ENCODE measurements at regions not wholly inside any gene's neighbourhood (a gene's known extent, or its start where the extent isn't known, plus 50 kb on each side); places are given as distances from the start of the nearest gene placed in this dataset.

DNA sequence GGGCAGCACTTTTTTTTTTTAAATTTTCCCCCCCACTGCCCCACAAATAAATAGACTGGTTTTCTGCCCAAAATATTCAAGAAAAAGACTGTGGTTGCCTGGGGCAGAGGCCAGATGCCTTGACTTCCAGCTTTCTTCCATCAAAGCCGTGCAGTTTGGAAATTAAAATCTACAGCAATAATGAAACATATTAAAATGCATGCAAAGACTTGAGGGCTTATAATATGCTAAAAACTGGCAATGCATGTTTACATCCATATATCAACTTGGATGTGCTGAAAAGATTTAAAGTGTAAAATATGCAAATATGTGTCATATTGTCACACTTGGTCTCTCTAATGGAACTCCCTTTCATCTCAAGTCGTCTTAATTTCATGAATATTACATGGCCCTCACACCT is 2036.2 kb upstream of the PIK3C3 start:
- Histone ChIP-seq H3K27ac (ENCODE audit: low read length) (no peak overlapping the region), H3K4me3 (ENCODE audit: low read length in 2 of 2) (no peak overlapping the region), H3K9me3 (ENCODE audit: control insufficient read depth in 2 of 2, low read length in 2 of 2) (no peaks in the 10 kb centered on the region), H3K9ac (ENCODE audit: low read length in 2 of 2) (no peak overlapping the region), H3K36me3 (ENCODE audit: control insufficient read depth in 2 of 2, insufficient read depth in 2 of 2, low read length in 2 of 2) (no peaks in the 10 kb centered on the region), H3K4me1 (ENCODE audit: control insufficient read depth, insufficient read depth, low read length) (no peaks in the 10 kb centered on the region), H3K27me3 (ENCODE audit: control insufficient read depth in 1 of 2, insufficient read depth in 2 of 2, low read length in 2 of 2) (no peaks in the 10 kb centered on the region)

DNA sequence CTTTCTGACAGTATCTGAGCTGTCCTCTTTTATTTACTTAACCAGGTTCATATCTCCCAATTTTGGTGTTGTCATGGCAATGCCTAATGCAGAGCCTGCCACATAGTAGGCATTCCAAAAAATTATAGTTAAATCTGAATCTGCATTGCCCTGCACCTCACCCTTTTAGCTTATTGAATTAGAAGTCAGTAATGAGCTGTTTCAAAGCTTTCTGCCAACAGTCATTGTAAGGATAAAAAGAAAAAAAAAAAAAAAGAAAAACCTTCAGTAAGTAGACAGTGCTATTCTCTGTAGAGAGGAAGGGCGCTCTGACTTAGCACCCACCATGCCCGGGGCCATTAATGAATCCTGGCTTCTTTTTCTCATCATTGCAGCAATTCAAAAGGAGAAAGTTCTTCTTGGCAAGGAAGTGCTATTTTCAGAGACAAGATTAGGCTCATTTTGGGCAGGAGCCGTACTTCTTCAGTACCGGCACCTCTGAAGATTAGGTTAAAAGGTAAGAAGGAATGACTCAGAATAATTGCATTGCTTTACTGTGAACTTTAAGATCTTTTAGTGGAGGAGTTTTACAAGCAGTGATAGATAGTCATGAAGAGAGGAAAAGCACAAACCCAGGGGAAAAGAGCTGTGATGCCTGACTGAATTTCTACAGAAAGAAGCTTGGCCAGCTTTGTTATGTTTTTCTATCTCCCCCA is 2041.2 kb upstream of the PIK3C3 start:
- Histone ChIP-seq H3K9me3 (ENCODE audit: control insufficient read depth in 2 of 2, low read length in 2 of 2) (peaks cover 0 to 3% of the 10 kb centered on the region in 2 donors), H3K9ac (ENCODE audit: low read length in 2 of 2) (no peak overlapping the region)

DNA sequence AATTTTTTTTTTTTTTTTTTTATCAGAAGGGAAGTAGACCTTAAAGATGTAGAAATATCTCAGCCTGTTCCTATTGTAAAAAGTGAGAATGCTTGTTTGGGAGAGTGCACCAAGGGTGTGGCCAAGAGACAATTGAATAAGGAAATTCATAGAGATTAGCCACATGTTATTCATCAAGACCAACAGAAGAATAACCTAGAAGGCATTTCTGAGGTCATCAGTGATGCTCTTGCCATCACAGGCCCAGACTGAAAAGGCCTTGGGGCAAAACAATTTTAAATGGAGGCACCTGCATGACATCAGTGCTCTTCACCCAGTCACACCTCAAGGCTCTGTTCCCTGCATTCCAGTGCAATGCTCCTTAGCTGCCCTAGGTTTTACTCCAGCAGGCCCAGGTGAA is 2043.3 kb upstream of the PIK3C3 start:
- Histone ChIP-seq H3K9me3 (ENCODE audit: control insufficient read depth in 2 of 2, low read length in 2 of 2) (peaks cover 0 to 3% of the 10 kb centered on the region in 2 donors), H3K4me1 (ENCODE audit: control insufficient read depth, insufficient read depth, low read length) (no peaks in the 10 kb centered on the region), H3K27ac (ENCODE audit: low read length) (no peak overlapping the region), H3K36me3 (ENCODE audit: control insufficient read depth in 2 of 2, insufficient read depth in 2 of 2, low read length in 2 of 2) (no peaks in the 10 kb centered on the region), H3K9ac (ENCODE audit: low read length in 2 of 2) (no peak overlapping the region), H3K4me3 (ENCODE audit: low read length in 2 of 2) (no peak overlapping the region), H3K27me3 (ENCODE audit: control insufficient read depth in 1 of 2, insufficient read depth in 2 of 2, low read length in 2 of 2) (no peaks in the 10 kb centered on the region)

More for the DNA sequence above, 2041.2 kb upstream of the PIK3C3 start:
- Histone ChIP-seq H3K4me1 (ENCODE audit: control insufficient read depth, insufficient read depth, low read length) (no peaks in the 10 kb centered on the region), H3K27ac (ENCODE audit: low read length) (no peak overlapping the region), H3K36me3 (ENCODE audit: control insufficient read depth in 2 of 2, insufficient read depth in 2 of 2, low read length in 2 of 2) (no peaks in the 10 kb centered on the region), H3K4me3 (ENCODE audit: low read length in 2 of 2) (no peak overlapping the region), H3K27me3 (ENCODE audit: control insufficient read depth in 1 of 2, insufficient read depth in 2 of 2, low read length in 2 of 2) (no peaks in the 10 kb centered on the region)

DNA sequence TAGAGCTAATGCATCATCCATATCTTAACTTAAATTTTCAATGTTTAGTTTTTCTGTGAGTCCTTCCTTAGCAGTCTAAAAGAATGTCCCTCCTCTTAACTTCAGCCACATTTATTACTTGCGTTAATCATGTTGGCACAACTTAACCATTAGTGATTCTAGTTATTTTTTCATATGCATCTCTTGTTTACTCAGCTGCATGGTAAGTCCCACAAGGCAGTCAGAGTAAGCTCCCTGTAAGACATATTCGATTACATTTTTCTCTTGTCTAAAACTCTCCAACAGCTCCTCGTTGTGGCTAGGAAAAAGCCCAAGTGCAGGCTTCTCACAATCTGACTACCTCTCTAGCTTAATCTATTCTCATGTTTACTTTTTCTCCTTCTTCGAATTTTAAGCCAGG is 2045.3 kb upstream of the PIK3C3 start:
- H3K9ac ChIP-seq (ENCODE audit: low read length in 2 of 2): no peak overlapping the region
- peaks cover 0 to 3% of the 10 kb centered on the region in 2 donors for H3K9me3 ChIP-seq (ENCODE audit: control insufficient read depth in 2 of 2, low read length in 2 of 2)
- no peaks in the 10 kb centered on the region for H3K27me3 ChIP-seq (ENCODE audit: control insufficient read depth in 1 of 2, insufficient read depth in 2 of 2, low read length in 2 of 2)
- H3K4me3 ChIP-seq (ENCODE audit: low read length in 2 of 2): no peak overlapping the region
- H3K4me1 ChIP-seq (ENCODE audit: control insufficient read depth, insufficient read depth, low read length): no peaks in the 10 kb centered on the region
- no peaks in the 10 kb centered on the region for H3K36me3 ChIP-seq (ENCODE audit: control insufficient read depth in 2 of 2, insufficient read depth in 2 of 2, low read length in 2 of 2)
- H3K27ac ChIP-seq (ENCODE audit: low read length): no peak overlapping the region

DNA sequence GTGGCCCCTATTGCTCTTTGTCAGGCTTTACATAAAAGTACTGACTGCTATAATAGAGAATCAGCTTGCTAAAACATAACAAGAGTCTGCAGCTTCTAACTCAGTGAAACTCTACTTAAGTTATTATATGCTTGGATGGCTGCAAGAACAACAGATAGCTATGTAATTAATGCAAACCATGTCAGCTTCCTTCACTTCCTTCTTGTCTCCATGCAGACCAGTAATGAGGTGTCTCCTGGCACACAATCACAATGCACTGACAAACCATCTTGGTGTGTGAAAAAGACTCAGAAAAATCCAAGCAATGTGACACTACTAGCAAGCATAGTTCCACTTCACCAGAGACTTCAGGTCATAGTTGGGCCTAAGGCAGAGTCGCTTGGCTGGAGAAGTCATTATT is 2068.9 kb upstream of the PIK3C3 start:
- H3K4me3 ChIP-seq (ENCODE audit: low read length in 2 of 2): no peak overlapping the region
- no peaks in the 10 kb centered on the region for H3K27me3 ChIP-seq (ENCODE audit: control insufficient read depth in 1 of 2, insufficient read depth in 2 of 2, low read length in 2 of 2)
- no peaks in the 10 kb centered on the region for H3K36me3 ChIP-seq (ENCODE audit: control insufficient read depth in 2 of 2, insufficient read depth in 2 of 2, low read length in 2 of 2)
- H3K4me1 ChIP-seq (ENCODE audit: control insufficient read depth, insufficient read depth, low read length): no peaks in the 10 kb centered on the region
- H3K9ac ChIP-seq (ENCODE audit: low read length in 2 of 2): no peak overlapping the region
- no peak overlapping the region for H3K27ac ChIP-seq (ENCODE audit: low read length)
- no peaks in the 10 kb centered on the region for H3K9me3 ChIP-seq (ENCODE audit: control insufficient read depth in 2 of 2, low read length in 2 of 2)

DNA sequence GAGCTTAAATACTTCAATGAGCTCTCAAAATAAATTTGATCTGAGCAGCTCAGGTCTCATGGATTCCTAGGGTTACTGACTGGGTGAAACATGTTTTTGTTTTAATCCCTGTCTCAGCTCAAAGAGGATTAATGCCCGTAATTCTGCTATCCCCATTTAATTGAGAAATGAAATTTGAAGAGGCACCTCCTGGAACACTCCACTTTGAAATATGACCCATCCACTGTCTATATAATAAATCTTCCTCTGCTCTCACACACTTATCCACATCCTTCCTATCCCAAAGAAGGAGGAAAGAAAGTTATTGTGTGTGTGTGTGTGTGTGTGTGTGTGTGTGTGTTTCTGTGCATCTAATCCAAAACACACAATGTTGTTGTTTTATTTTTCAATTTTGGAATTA is 2082.4 kb upstream of the PIK3C3 start:
- no peak overlapping the region for H3K27ac ChIP-seq (ENCODE audit: low read length)
- H3K36me3 ChIP-seq (ENCODE audit: control insufficient read depth in 2 of 2, insufficient read depth in 2 of 2, low read length in 2 of 2): no peaks in the 10 kb centered on the region
- H3K4me3 ChIP-seq (ENCODE audit: low read length in 2 of 2): no peak overlapping the region
- H3K9ac ChIP-seq (ENCODE audit: low read length in 2 of 2): no peak overlapping the region
- no peaks in the 10 kb centered on the region for H3K27me3 ChIP-seq (ENCODE audit: control insufficient read depth in 1 of 2, insufficient read depth in 2 of 2, low read length in 2 of 2)
- H3K4me1 ChIP-seq (ENCODE audit: control insufficient read depth, insufficient read depth, low read length): no peaks in the 10 kb centered on the region
- H3K9me3 ChIP-seq (ENCODE audit: control insufficient read depth in 2 of 2, low read length in 2 of 2): no peaks in the 10 kb centered on the region

DNA sequence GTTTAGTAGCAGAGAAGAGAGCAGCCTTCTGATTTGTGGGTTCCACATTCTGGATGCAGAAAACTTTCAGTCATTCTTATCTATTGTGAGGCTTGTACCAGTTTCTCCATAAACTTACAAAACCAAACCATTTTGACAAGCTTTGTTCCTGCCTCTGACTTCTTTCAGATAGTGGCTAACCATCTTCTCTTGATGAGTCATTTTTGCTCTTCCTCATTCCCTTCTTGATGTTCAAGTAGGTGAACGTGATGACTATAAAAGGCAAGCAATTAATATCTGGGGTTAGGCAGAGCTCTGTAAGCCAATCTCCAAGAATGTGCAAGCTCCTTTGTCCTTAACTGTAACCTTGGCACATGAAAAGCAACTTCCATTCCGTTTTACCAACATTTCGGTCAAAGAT is 2083.1 kb upstream of the PIK3C3 start:
- H3K27ac ChIP-seq (ENCODE audit: low read length): no peak overlapping the region
- H3K9ac ChIP-seq (ENCODE audit: low read length in 2 of 2): no peak overlapping the region
- H3K9me3 ChIP-seq (ENCODE audit: control insufficient read depth in 2 of 2, low read length in 2 of 2): no peaks in the 10 kb centered on the region
- H3K4me3 ChIP-seq (ENCODE audit: low read length in 2 of 2): no peak overlapping the region
- no peaks in the 10 kb centered on the region for H3K27me3 ChIP-seq (ENCODE audit: control insufficient read depth in 1 of 2, insufficient read depth in 2 of 2, low read length in 2 of 2)
- no peaks in the 10 kb centered on the region for H3K36me3 ChIP-seq (ENCODE audit: control insufficient read depth in 2 of 2, insufficient read depth in 2 of 2, low read length in 2 of 2)
- H3K4me1 ChIP-seq (ENCODE audit: control insufficient read depth, insufficient read depth, low read length): no peaks in the 10 kb centered on the region

DNA sequence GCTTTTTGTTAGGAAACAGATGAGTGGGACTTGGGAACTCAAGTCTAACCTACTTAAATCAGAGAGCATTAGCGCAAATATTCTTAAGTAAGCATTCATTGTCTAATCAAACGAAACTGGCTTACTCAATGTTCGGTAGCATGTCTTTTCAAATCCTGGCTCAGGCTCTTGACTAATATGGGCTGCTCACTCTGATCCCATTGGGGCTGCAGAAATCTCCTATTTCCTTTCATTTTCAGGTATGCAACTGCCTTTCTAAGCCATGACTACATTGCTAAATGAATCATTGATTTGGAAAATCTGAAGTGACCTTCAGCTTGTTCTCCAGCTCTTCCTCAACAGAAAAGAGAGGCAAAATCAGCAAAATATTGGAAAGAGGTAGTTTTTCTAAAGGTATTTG is 2084.4 kb upstream of the PIK3C3 start:
- Histone ChIP-seq H3K9ac (ENCODE audit: low read length in 2 of 2) (no peak overlapping the region), H3K4me3 (ENCODE audit: low read length in 2 of 2) (no peak overlapping the region), H3K4me1 (ENCODE audit: control insufficient read depth, insufficient read depth, low read length) (no peaks in the 10 kb centered on the region), H3K27me3 (ENCODE audit: control insufficient read depth in 1 of 2, insufficient read depth in 2 of 2, low read length in 2 of 2) (no peaks in the 10 kb centered on the region), H3K27ac (ENCODE audit: low read length) (no peak overlapping the region), H3K9me3 (ENCODE audit: control insufficient read depth in 2 of 2, low read length in 2 of 2) (no peaks in the 10 kb centered on the region), H3K36me3 (ENCODE audit: control insufficient read depth in 2 of 2, insufficient read depth in 2 of 2, low read length in 2 of 2) (no peaks in the 10 kb centered on the region)

DNA sequence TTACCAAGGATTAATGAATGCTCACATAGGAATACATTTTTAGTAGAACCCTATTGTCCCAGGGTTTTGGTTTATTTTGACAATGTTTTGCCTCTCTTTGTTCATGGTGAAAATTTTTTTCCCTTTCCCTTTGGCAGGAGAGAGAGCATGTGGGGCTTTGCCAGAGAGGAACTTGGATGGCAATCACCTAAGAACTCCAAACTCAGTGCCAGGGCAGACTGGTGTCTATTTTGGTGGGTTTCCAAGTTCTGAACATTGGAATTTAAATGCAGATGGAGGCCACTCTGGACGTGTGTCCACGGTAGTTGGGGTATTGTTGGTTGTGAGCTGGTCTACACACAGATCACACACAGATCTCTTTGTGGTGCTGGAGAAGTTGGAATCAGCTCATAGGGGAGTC is 2091.1 kb upstream of the PIK3C3 start:
- Histone ChIP-seq H3K9ac (ENCODE audit: low read length in 2 of 2) (no peak overlapping the region), H3K4me3 (ENCODE audit: low read length in 2 of 2) (no peak overlapping the region), H3K27me3 (ENCODE audit: control insufficient read depth in 1 of 2, insufficient read depth in 2 of 2, low read length in 2 of 2) (no peaks in the 10 kb centered on the region), H3K9me3 (ENCODE audit: control insufficient read depth in 2 of 2, low read length in 2 of 2) (no peaks in the 10 kb centered on the region), H3K4me1 (ENCODE audit: control insufficient read depth, insufficient read depth, low read length) (no peaks in the 10 kb centered on the region), H3K36me3 (ENCODE audit: control insufficient read depth in 2 of 2, insufficient read depth in 2 of 2, low read length in 2 of 2) (no peaks in the 10 kb centered on the region), H3K27ac (ENCODE audit: low read length) (no peak overlapping the region)

DNA sequence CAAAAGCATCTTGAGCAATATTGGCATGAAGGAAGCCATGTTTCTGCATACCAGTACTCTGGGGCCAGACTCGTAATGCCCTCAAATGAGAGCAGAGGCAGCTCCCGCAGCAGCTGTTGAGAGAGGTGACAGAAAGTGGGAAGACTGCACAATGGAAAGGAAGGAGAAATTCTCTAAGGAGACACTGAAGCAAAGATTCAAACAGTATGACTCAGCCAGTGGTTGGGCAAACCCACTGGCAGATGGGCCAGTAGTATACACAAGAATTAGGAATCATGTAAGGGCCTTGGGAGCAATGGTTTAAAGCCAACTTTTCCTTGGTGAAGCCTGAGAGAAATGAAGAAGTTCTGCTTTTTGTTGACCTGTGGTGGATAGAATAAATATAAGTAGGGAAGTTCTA is 2092.7 kb upstream of the PIK3C3 start:
- Histone ChIP-seq H3K4me3 (ENCODE audit: low read length in 2 of 2) (no peak overlapping the region), H3K27me3 (ENCODE audit: control insufficient read depth in 1 of 2, insufficient read depth in 2 of 2, low read length in 2 of 2) (no peaks in the 10 kb centered on the region), H3K4me1 (ENCODE audit: control insufficient read depth, insufficient read depth, low read length) (no peaks in the 10 kb centered on the region), H3K27ac (ENCODE audit: low read length) (no peak overlapping the region), H3K9me3 (ENCODE audit: control insufficient read depth in 2 of 2, low read length in 2 of 2) (no peaks in the 10 kb centered on the region), H3K9ac (ENCODE audit: low read length in 2 of 2) (no peak overlapping the region), H3K36me3 (ENCODE audit: control insufficient read depth in 2 of 2, insufficient read depth in 2 of 2, low read length in 2 of 2) (no peaks in the 10 kb centered on the region)

DNA sequence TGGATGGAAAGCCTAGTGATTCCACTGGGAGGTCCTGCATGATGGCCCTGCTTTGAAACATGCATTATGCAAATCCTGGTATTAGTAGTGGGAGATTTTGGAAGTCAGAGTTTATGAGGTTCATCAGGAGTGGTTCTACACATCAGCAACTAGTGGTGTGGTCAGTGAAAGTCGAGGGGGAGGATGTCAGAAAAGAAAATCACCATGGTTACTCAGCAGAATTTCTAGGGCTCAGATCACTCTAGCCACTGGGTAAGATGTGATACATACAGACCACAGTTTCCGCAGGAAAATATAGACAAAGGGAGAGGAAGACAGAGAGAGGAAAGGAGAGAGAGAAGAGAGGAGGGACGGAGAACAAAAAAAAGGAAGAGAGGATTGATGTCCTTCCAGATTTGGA is 2100.7 kb upstream of the PIK3C3 start:
- Histone ChIP-seq H3K9ac (ENCODE audit: low read length in 2 of 2) (no peak overlapping the region), H3K27ac (ENCODE audit: low read length) (no peak overlapping the region), H3K4me3 (ENCODE audit: low read length in 2 of 2) (no peak overlapping the region), H3K36me3 (ENCODE audit: control insufficient read depth in 2 of 2, insufficient read depth in 2 of 2, low read length in 2 of 2) (no peaks in the 10 kb centered on the region), H3K27me3 (ENCODE audit: control insufficient read depth in 1 of 2, insufficient read depth in 2 of 2, low read length in 2 of 2) (no peaks in the 10 kb centered on the region), H3K9me3 (ENCODE audit: control insufficient read depth in 2 of 2, low read length in 2 of 2) (no peaks in the 10 kb centered on the region), H3K4me1 (ENCODE audit: control insufficient read depth, insufficient read depth, low read length) (no peaks in the 10 kb centered on the region)

Data from stomach smooth muscle (tissue), 2 donors.